ENCODE measurements at regions not wholly inside any gene's neighbourhood (a gene's known extent, or its start where the extent isn't known, plus 50 kb on each side); places are given as distances from the start of the nearest gene placed in this dataset.

DNA sequence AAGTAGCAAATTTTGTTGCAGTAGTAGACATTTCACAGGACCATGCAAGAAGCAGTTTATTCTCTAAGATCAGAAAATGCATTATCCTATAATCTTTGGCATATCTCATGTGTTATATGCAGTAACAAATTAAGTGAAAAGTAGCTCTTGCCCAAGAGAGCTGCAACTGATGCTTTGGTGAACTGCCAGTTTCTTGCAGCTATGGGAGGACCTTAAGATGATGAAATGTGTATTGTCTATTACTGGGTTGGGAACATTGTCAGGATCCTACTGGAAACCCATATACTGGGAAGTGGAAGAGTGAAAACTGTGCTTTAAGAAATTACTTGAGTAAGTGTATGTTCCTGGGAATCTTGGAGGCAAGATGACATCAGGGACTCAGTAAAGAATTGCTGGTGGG lies 238.8 kb downstream of the DACT1 start:
- no peaks in the 10 kb centered on the region for H3K27me3 ChIP-seq (ENCODE audit: control insufficient read depth, extremely low read depth, insufficient read depth, low read length)
- no peak overlapping the region for H3K9ac ChIP-seq (ENCODE audit: control insufficient read depth, extremely low read depth, insufficient read depth, low read length)
- H3K27ac ChIP-seq (ENCODE audit: control insufficient read depth, insufficient read depth, low read length): no peak overlapping the region
- H3K9me1 ChIP-seq (ENCODE audit: control insufficient read depth, extremely low read depth, insufficient read depth, low read length): no peaks in the 10 kb centered on the region
- H2AFZ ChIP-seq (ENCODE audit: control insufficient read depth, low read length): no peak overlapping the region
- no peaks in the 10 kb centered on the region for H3K79me2 ChIP-seq (ENCODE audit: control insufficient read depth, insufficient read depth, low read length)
- H3K4me2 ChIP-seq (ENCODE audit: control insufficient read depth, extremely low read depth, insufficient read depth, low read depth, low read length): no peak overlapping the region
- no peak for FAIRE-seq
- no peaks in the 10 kb centered on the region for H3K4me1 ChIP-seq (ENCODE audit: control insufficient read depth, extremely low read depth, insufficient read depth, low read length)
- TF ChIP-seq, protein P1, sequence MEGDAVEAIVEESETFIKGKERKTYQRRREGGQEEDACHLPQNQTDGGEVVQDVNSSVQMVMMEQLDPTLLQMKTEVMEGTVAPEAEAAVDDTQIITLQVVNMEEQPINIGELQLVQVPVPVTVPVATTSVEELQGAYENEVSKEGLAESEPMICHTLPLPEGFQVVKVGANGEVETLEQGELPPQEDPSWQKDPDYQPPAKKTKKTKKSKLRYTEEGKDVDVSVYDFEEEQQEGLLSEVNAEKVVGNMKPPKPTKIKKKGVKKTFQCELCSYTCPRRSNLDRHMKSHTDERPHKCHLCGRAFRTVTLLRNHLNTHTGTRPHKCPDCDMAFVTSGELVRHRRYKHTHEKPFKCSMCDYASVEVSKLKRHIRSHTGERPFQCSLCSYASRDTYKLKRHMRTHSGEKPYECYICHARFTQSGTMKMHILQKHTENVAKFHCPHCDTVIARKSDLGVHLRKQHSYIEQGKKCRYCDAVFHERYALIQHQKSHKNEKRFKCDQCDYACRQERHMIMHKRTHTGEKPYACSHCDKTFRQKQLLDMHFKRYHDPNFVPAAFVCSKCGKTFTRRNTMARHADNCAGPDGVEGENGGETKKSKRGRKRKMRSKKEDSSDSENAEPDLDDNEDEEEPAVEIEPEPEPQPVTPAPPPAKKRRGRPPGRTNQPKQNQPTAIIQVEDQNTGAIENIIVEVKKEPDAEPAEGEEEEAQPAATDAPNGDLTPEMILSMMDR (optimal IDR thresholded peaks at IDR 0.05 in 1 of 3, IDR thresholded peaks at IDR 0.05 in 1 of 3, conservative IDR thresholded peaks at IDR 0.05 in 1 of 3; ENCODE audit: extremely low read depth in 1 of 3, insufficient read depth in 2 of 3, low read length in 3 of 3): no peak
- TF ChIP-seq EZH2 (IDR thresholded peaks at IDR 0.05; ENCODE audit: low read length): no peak
- dilution Hi-C loops (cut with MboI; ENCODE audit: extremely low pct_ligation_motif_present, low sequenced_read_pairs): no loop called here
- H4K20me1 ChIP-seq (ENCODE audit: control insufficient read depth, extremely low read depth, insufficient read depth, low read length): no peaks in the 10 kb centered on the region
- no peaks in the 10 kb centered on the region for H3K36me3 ChIP-seq (ENCODE audit: control insufficient read depth in 2 of 2, extremely low read depth in 1 of 2, insufficient read depth in 2 of 2, low read length in 2 of 2)
- no peak for DNase-seq (ENCODE audit: low read depth, low spot score)
- H3K9me3 ChIP-seq (ENCODE audit: control insufficient read depth, low read depth, low read length): no peaks in the 10 kb centered on the region
- no peak overlapping the region for H3K4me3 ChIP-seq (ENCODE audit: control insufficient read depth in 2 of 3, extremely low read depth in 1 of 3, insufficient read depth in 2 of 3, low read depth in 1 of 3, low read length in 3 of 3)

DNA sequence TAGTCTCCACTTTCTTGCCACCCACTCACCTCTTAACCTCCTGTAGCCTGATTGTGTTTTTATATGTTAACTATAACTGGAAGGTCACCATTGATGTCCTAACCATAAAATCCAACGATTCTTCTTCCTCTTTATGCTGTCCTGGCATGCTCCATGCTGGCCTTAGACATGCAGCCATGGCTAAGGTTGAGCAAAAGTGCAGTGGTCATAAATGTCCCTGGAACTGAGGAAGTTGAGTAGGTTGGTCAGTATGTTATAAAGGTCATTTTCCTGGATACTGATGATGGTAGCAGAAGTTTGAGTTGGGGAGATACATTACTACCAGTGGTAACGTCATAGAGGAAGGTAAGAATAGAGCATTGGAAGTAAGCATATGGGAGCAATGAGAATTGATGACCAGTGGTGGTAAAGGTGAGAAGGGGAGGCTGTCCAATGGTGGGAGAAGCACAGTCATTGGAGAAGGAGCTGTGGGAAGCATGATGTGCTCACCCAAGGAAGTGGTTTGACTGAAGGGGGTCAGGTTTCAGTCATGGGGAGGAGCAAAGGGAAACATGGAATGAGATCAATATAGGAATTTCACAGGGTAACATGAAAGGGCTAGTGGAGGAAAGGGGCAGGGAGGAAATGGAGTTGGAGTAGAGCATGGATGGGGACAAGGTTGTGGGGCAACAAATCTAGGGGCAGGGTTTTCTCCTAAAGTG lies 240.8 kb downstream of the DACT1 start:
- H3K36me3 ChIP-seq (ENCODE audit: control insufficient read depth in 2 of 2, extremely low read depth in 1 of 2, insufficient read depth in 2 of 2, low read length in 2 of 2): no peaks in the 10 kb centered on the region
- no peak overlapping the region for H3K27ac ChIP-seq (ENCODE audit: control insufficient read depth, insufficient read depth, low read length)
- DNase-seq (ENCODE audit: low read depth, low spot score): no peak
- peak overlapping the region; percentile 31 for H2AFZ ChIP-seq (ENCODE audit: control insufficient read depth, low read length)
- H3K9me3 ChIP-seq (ENCODE audit: control insufficient read depth, low read depth, low read length): no peaks in the 10 kb centered on the region
- H3K27me3 ChIP-seq (ENCODE audit: control insufficient read depth, extremely low read depth, insufficient read depth, low read length): no peaks in the 10 kb centered on the region
- H3K79me2 ChIP-seq (ENCODE audit: control insufficient read depth, insufficient read depth, low read length): no peaks in the 10 kb centered on the region
- dilution Hi-C loops (cut with MboI; ENCODE audit: extremely low pct_ligation_motif_present, low sequenced_read_pairs): no loop called here
- H3K9me1 ChIP-seq (ENCODE audit: control insufficient read depth, extremely low read depth, insufficient read depth, low read length): no peaks in the 10 kb centered on the region
- H3K4me2 ChIP-seq (ENCODE audit: control insufficient read depth, extremely low read depth, insufficient read depth, low read depth, low read length): no peak overlapping the region
- H3K9ac ChIP-seq (ENCODE audit: control insufficient read depth, extremely low read depth, insufficient read depth, low read length): no peak overlapping the region
- TF ChIP-seq EZH2 (IDR thresholded peaks at IDR 0.05; ENCODE audit: low read length): no peak
- TF ChIP-seq, protein P1 (optimal IDR thresholded peaks at IDR 0.05 in 1 of 3, IDR thresholded peaks at IDR 0.05 in 1 of 3, conservative IDR thresholded peaks at IDR 0.05 in 1 of 3; ENCODE audit: extremely low read depth in 1 of 3, insufficient read depth in 2 of 3, low read length in 3 of 3): no peak
- no peak overlapping the region for H3K4me3 ChIP-seq (ENCODE audit: control insufficient read depth in 2 of 3, extremely low read depth in 1 of 3, insufficient read depth in 2 of 3, low read depth in 1 of 3, low read length in 3 of 3)
- no peaks in the 10 kb centered on the region for H3K4me1 ChIP-seq (ENCODE audit: control insufficient read depth, extremely low read depth, insufficient read depth, low read length)
- no peak for FAIRE-seq
- no peaks in the 10 kb centered on the region for H4K20me1 ChIP-seq (ENCODE audit: control insufficient read depth, extremely low read depth, insufficient read depth, low read length)

All from keratinocyte (primary cell).